ENCODE measurements at regions not wholly inside any gene's neighbourhood (a gene's known extent, or its start where the extent isn't known, plus 50 kb on each side); places are given as distances from the start of the nearest gene placed in this dataset.

DNA sequence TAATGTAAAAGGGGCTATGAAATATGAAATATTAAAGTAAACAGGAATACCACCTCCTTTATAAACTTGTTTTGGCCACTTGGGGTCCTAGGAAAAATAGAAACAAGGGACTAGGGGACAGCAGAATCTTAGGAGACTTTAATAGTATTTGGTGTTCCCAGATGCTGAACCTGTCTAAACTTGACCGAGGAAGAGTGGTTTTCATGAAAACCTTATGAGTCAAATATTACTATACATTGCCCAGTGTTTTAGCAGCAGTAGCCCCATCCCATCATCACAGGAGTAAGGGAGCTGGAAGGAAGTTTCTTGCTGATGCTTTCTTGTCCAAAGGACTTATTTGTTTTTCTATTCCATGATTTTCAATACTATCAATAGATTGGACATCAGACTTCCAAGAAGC lies 177.5 kb upstream of the CAND1 start:
- TF ChIP-seq POLR2AphosphoS5 (IDR thresholded peaks at IDR 0.05; ENCODE audit: low read depth, low read length) (no peak), CTCF (IDR thresholded peaks at IDR 0.05) (no peak), REST (IDR thresholded peaks at IDR 0.05; ENCODE audit: insufficient read depth in 1 of 2, low read depth in 2 of 2, low read length in 1 of 2) (no peak), SIN3A (IDR thresholded peaks at IDR 0.05; ENCODE audit: borderline replicate concordance, insufficient read depth, low read depth, low read length) (no peak)

All from Panc1 (cell line).